Mesenchymal stem cell (in vitro differentiated cells and primary cell): ENCODE measurements at regions not wholly inside any gene's neighbourhood (a gene's known extent, or its start where the extent isn't known, plus 50 kb on each side); places are given as distances from the start of the nearest gene placed in this dataset.

Experiments used
- DNase-seq: peaks from one replicate; pipeline ENCODE4 v3.0.0-alpha.2; 2013
- H2AFZ ChIP-seq: one replicate; pipeline ENCODE4 v1.6.1; 2013; ENCODE audit warnings: low read depth, mild to moderate bottlenecking, control low read depth, inconsistent platforms, low read length, moderate library complexity
- H2AK5ac ChIP-seq: 2 replicates; pipeline ENCODE4 v1.6.1; 2013; ENCODE audit warnings: low read length, moderate library complexity, mild to moderate bottlenecking, inconsistent platforms; ENCODE audit not compliant: severe bottlenecking
- H2BK120ac ChIP-seq: one replicate; pipeline ENCODE4 v1.6.1; 2013; ENCODE audit warnings: low read depth, mild to moderate bottlenecking, inconsistent platforms, low read length, moderate library complexity
- H2BK12ac ChIP-seq, 2 experiments: one replicate each; pipeline ENCODE4 v1.6.1; 2013; ENCODE audit warnings: inconsistent platforms in 2 of 2, low read length in 2 of 2, mild to moderate bottlenecking in 2 of 2, moderate library complexity in 2 of 2, control low read depth in 1 of 2
- H2BK15ac ChIP-seq: one replicate; pipeline ENCODE4 v1.6.1; 2013; ENCODE audit warnings: mild to moderate bottlenecking, low read depth, inconsistent platforms; ENCODE audit not compliant: poor library complexity, severe bottlenecking
- H2BK5ac ChIP-seq: 2 replicates; pipeline ENCODE4 v1.6.1; 2013; ENCODE audit warnings: low read depth, mild to moderate bottlenecking, low read length, control low read depth, inconsistent platforms; ENCODE audit not compliant: poor library complexity, severe bottlenecking
- H3K14ac ChIP-seq, 2 experiments: one replicate each; pipeline ENCODE4 v1.6.1; 2013; ENCODE audit warnings: inconsistent platforms in 2 of 2, low read length in 2 of 2, control low read depth in 1 of 2, mild to moderate bottlenecking in 1 of 2, moderate library complexity in 1 of 2
- H3K18ac ChIP-seq, 2 experiments: one replicate each; pipeline ENCODE4 v1.6.1; 2013; ENCODE audit warnings: inconsistent platforms in 2 of 2, low read length in 2 of 2, control low read depth in 1 of 2, low read depth in 1 of 2, mild to moderate bottlenecking in 1 of 2
- H3K23ac ChIP-seq, 2 experiments: one replicate each; pipeline ENCODE4 v1.6.1; 2013; ENCODE audit warnings: inconsistent platforms in 2 of 2, low read length in 2 of 2, mild to moderate bottlenecking in 2 of 2, moderate library complexity in 2 of 2, control low read depth in 1 of 2
- H3K27ac ChIP-seq: 2 replicates; pipeline ENCODE4 v1.5.1; 2013; ENCODE audit warnings: mild to moderate bottlenecking, moderate library complexity, low read length, control low read depth, inconsistent platforms; ENCODE audit not compliant: poor library complexity, severe bottlenecking
- H3K27me3 ChIP-seq, 2 experiments: 2 replicates each; pipeline versions ENCODE4 v1.6.1 to v1.7.0; 2013; ENCODE audit warnings: low read length in 2 of 2, mild to moderate bottlenecking in 2 of 2, moderate library complexity in 2 of 2, control low read depth in 1 of 2, inconsistent platforms in 1 of 2; ENCODE audit not compliant: control insufficient read depth in 1 of 2, insufficient read depth in 1 of 2
- H3K36me3 ChIP-seq, 2 experiments: 2 replicates each; pipeline versions ENCODE4 v1.6.1 to v1.7.0; 2013; ENCODE audit warnings: low read length in 2 of 2, control low read depth in 1 of 2, inconsistent platforms in 1 of 2, low read depth in 1 of 2, mild to moderate bottlenecking in 1 of 2; ENCODE audit not compliant: insufficient read depth in 2 of 2, control insufficient read depth in 1 of 2
- H3K4ac ChIP-seq, 2 experiments: one replicate each; pipeline ENCODE4 v1.6.1; 2013; ENCODE audit warnings: inconsistent platforms in 2 of 2, low read length in 2 of 2, mild to moderate bottlenecking in 2 of 2, moderate library complexity in 2 of 2, control low read depth in 1 of 2, low read depth in 1 of 2
- H3K4me1 ChIP-seq: 2 replicates; pipeline ENCODE4 v1.6.1; 2013; ENCODE audit warnings: low read depth, low read length, control low read depth; ENCODE audit not compliant: control insufficient read depth, insufficient read depth
- H3K4me2 ChIP-seq: 2 replicates; pipeline ENCODE4 v1.6.1; 2013; ENCODE audit warnings: low read length, mild to moderate bottlenecking, inconsistent platforms; ENCODE audit not compliant: poor library complexity, severe bottlenecking
- H3K4me3 ChIP-seq, 2 experiments: 2 replicates each; pipeline versions ENCODE4 v1.5.1 to v1.7.0; 2013; ENCODE audit warnings: low read length in 2 of 2, mild to moderate bottlenecking in 2 of 2, control low read depth in 1 of 2, low read depth in 1 of 2; ENCODE audit not compliant: insufficient read depth in 1 of 2
- H3K79me1 ChIP-seq: replicated peaks from 2 replicates; pipeline ENCODE4 v1.6.1; 2013; ENCODE audit warnings: mild to moderate bottlenecking, control low read depth, low read length, inconsistent platforms; ENCODE audit not compliant: poor library complexity, severe bottlenecking
- H3K9ac ChIP-seq: 2 replicates; pipeline ENCODE4 v1.7.0; 2013; ENCODE audit warnings: mild to moderate bottlenecking, low read length, moderate library complexity
- H3K9me3 ChIP-seq: 2 replicates; pipeline ENCODE4 v1.7.0; 2013; ENCODE audit warnings: mild to moderate bottlenecking, low read length; ENCODE audit not compliant: control insufficient read depth
- H4K8ac ChIP-seq: one replicate; pipeline ENCODE4 v1.6.1; 2013; ENCODE audit warnings: inconsistent platforms, mild to moderate bottlenecking, low read length, moderate library complexity
- H4K91ac ChIP-seq: one replicate; pipeline ENCODE4 v1.6.1; 2013; ENCODE audit warnings: mild to moderate bottlenecking, low read length, inconsistent platforms
- WGBS: methylation state at CpG from one replicate; pipeline ENCODE4 v1.1.7; 2013; ENCODE audit warnings: mixed read lengths; 5-methylcytosine and 5-hydroxymethylcytosine counted together

GRCh38 chr3:134427400-134428111 lies 53.3 kb upstream of the AMOTL2 start:
- H3K79me1 ChIP-seq = no peaks in the 10 kb centered on the region
- H3K4me1 ChIP-seq = peaks cover 26% of the 10 kb centered on the region
- peak overlapping the region; percentile 94 for H3K27ac ChIP-seq
- peak overlapping the region in 1 of 2 experiments; percentile 5 for H3K14ac ChIP-seq
- peak overlapping the region; percentile 53 to 75 for H3K18ac ChIP-seq
- peak overlapping the region; percentile 81 for H4K8ac ChIP-seq
- no peak overlapping the region for H3K4me3 ChIP-seq
- H3K4ac ChIP-seq = peak overlapping the region in 1 of 2 experiments; percentile 24
- no peak overlapping the region for H2BK15ac ChIP-seq
- H2BK12ac ChIP-seq = peak overlapping the region; percentile 15 to 79
- WGBS = 8% methylated on average over 14 of the region's 15 CpGs
- DNase-seq = peak; percentile 99
- H3K4me2 ChIP-seq = no peak overlapping the region
- peak overlapping the region; percentile 68 for H2BK5ac ChIP-seq
- H2AFZ ChIP-seq = peak overlapping the region; percentile 6
- peak overlapping the region; percentile 23 for H2BK120ac ChIP-seq
- H3K27me3 ChIP-seq = no peaks in the 10 kb centered on the region
- no peaks in the 10 kb centered on the region for H3K36me3 ChIP-seq
- H3K9me3 ChIP-seq = no peaks in the 10 kb centered on the region
- H3K23ac ChIP-seq = no peak overlapping the region
- H2AK5ac ChIP-seq = peak overlapping the region; percentile 72
- peak overlapping the region; percentile 40 for H4K91ac ChIP-seq
- peak overlapping the region; percentile 74 for H3K9ac ChIP-seq

GRCh38 chr3:134426660-134427181 lies 52.5 kb upstream of the AMOTL2 start:
- peaks cover 26% of the 10 kb centered on the region for H3K4me1 ChIP-seq
- peak overlapping the region; percentile 53 to 75 for H3K18ac ChIP-seq
- H3K27ac ChIP-seq = peak overlapping the region; percentile 94
- H3K14ac ChIP-seq = peak overlapping the region in 1 of 2 experiments; percentile 5
- H2BK120ac ChIP-seq = peak overlapping the region; percentile 19
- H3K4me2 ChIP-seq = no peak overlapping the region
- peak overlapping the region; percentile 74 for H3K9ac ChIP-seq
- no peak overlapping the region for H3K4ac ChIP-seq
- H4K91ac ChIP-seq = peak overlapping the region; percentile 20
- H2BK15ac ChIP-seq = no peak overlapping the region
- WGBS = 33% methylated on average over 9 of the region's 9 CpGs
- no peak overlapping the region for H3K4me3 ChIP-seq
- peak overlapping the region; percentile 58 for H2BK5ac ChIP-seq
- peak overlapping the region; percentile 81 for H4K8ac ChIP-seq
- no peaks in the 10 kb centered on the region for H3K36me3 ChIP-seq
- peak overlapping the region; percentile 6 for H2AFZ ChIP-seq
- peak; percentile 95 for DNase-seq
- peak overlapping the region; percentile 27 to 79 for H2BK12ac ChIP-seq
- peak overlapping the region; percentile 90 for H2AK5ac ChIP-seq
- no peaks in the 10 kb centered on the region for H3K79me1 ChIP-seq
- no peaks in the 10 kb centered on the region for H3K9me3 ChIP-seq
- peak overlapping the region in 1 of 2 experiments; percentile 17 for H3K23ac ChIP-seq
- no peaks in the 10 kb centered on the region for H3K27me3 ChIP-seq

GRCh38 chr3:134425943-134426342 lies 51.7 kb upstream of the AMOTL2 start:
- H3K4me2 ChIP-seq = no peak overlapping the region
- H3K36me3 ChIP-seq = no peaks in the 10 kb centered on the region
- no peak overlapping the region for H4K8ac ChIP-seq
- no peak overlapping the region for H3K27ac ChIP-seq
- H3K14ac ChIP-seq = no peak overlapping the region
- H2BK12ac ChIP-seq = no peak overlapping the region
- no peak for DNase-seq
- no peaks in the 10 kb centered on the region for H3K27me3 ChIP-seq
- no peak overlapping the region for H4K91ac ChIP-seq
- no peak overlapping the region for H2AK5ac ChIP-seq
- no peak overlapping the region for H2AFZ ChIP-seq
- no peak overlapping the region for H2BK15ac ChIP-seq
- no peak overlapping the region for H2BK120ac ChIP-seq
- H3K79me1 ChIP-seq = no peaks in the 10 kb centered on the region
- no peak overlapping the region for H3K23ac ChIP-seq
- no peak overlapping the region for H3K4ac ChIP-seq
- no peak overlapping the region for H2BK5ac ChIP-seq
- no peak overlapping the region for H3K9ac ChIP-seq
- H3K9me3 ChIP-seq = no peaks in the 10 kb centered on the region
- H3K18ac ChIP-seq = peak overlapping the region in 1 of 2 experiments; percentile 6
- H3K4me1 ChIP-seq = peaks cover 24% of the 10 kb centered on the region
- 100% methylated on average over 5 of the region's 5 CpGs for WGBS
- H3K4me3 ChIP-seq = no peak overlapping the region
